ENCODE measurements at regions not wholly inside any gene's neighbourhood (a gene's known extent, or its start where the extent isn't known, plus 50 kb on each side); places are given as distances from the start of the nearest gene placed in this dataset.

GRCh38 chr22:26753125-26753862 is 95.9 kb downstream of the MIAT start:
- WGBS, 2 donors: 92 to 96% methylated on average over 10 of the region's 10 CpGs
- intact Hi-C loops (cut with DNase I): loop anchor here (10.0 kb wide), 1 partner anchor 1252 kb away; no protein-coding TSS in a partner anchor

GRCh38 chr22:26756675-26757293 is 99.4 kb downstream of the MIAT start:
- no peak overlapping the region for H3K27ac ChIP-seq
- peak; percentile 29 to 43 for DNase-seq
- WGBS, 2 donors: 16 to 24% methylated on average over 22 to 39 of the region's 47 CpGs
- no peak overlapping the region for H3K4me3 ChIP-seq (replicated peaks in 1 of 3)
- TF ChIP-seq CTCF (IDR thresholded peaks at IDR 0.05) (peak; percentile 51 to 96 (median 84)), POLR2A (IDR thresholded peaks at IDR 0.05) (no peak)
- no peaks in the 10 kb centered on the region for H3K9me3 ChIP-seq
- H3K4me1 ChIP-seq: peaks cover 0 to under 1% of the 10 kb centered on the region in 2 donors
- H3K36me3 ChIP-seq: no peaks in the 10 kb centered on the region
- H3K27me3 ChIP-seq: no peaks in the 10 kb centered on the region
- intact Hi-C loops (cut with DNase I): loop anchor here (10.0 kb wide), 1 partner anchor 1248 kb away; no protein-coding TSS in a partner anchor

More at GRCh38 chr22:26753125-26753862, 95.9 kb downstream of the MIAT start:
- H3K4me1 ChIP-seq: peaks cover 6 to 9% of the 10 kb centered on the region in 2 donors
- no peak overlapping the region for H3K4me3 ChIP-seq (replicated peaks in 1 of 3)
- H3K36me3 ChIP-seq: no peaks in the 10 kb centered on the region
- DNase-seq: no peak
- no peaks in the 10 kb centered on the region for H3K27me3 ChIP-seq
- TF ChIP-seq CTCF (IDR thresholded peaks at IDR 0.05) (no peak), POLR2A (IDR thresholded peaks at IDR 0.05) (no peak)
- H3K27ac ChIP-seq: no peak overlapping the region
- no peaks in the 10 kb centered on the region for H3K9me3 ChIP-seq

DNA sequence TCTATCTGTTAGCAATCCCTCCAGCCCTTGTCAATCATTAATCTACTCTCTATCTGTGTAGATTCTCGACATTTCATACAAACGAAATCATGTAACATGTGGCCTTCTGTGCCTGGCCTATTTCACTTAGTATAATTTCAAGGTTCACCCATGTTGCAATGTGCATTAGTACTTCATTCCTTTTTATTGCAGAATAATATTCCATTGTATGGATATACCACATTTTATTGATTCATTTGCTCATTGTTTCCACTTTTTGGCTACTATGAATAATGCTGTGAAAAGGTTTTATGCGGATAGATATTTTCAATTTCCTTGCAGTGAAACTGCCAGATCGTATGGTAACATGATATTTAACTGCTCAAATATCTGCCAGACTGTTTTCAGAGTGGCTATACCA is 100.1 kb downstream of the MIAT start:
- no peak overlapping the region for H3K4me3 ChIP-seq (replicated peaks in 1 of 3)
- 97 to 98% methylated on average over 4 of the region's 4 CpGs for WGBS, 2 donors
- intact Hi-C loops (cut with DNase I): loop anchor here (10.0 kb wide), 1 partner anchor 1247 kb away; no protein-coding TSS in a partner anchor

GRCh38 chr22:26762503-26763472 is 105.4 kb downstream of the MIAT start:
- Histone ChIP-seq H3K27me3 (no peaks in the 10 kb centered on the region), H3K9me3 (no peaks in the 10 kb centered on the region), H3K4me3 (replicated peaks in 1 of 3) (no peak overlapping the region), H3K27ac (no peak overlapping the region), H3K36me3 (no peaks in the 10 kb centered on the region), H3K4me1 (no peaks in the 10 kb centered on the region)
- 93 to 96% methylated on average over 17 of the region's 17 CpGs for WGBS, 2 donors
- no peak for TF ChIP-seq POLR2A (IDR thresholded peaks at IDR 0.05)
- no peak for TF ChIP-seq CTCF (IDR thresholded peaks at IDR 0.05)
- DNase-seq: no peak
- intact Hi-C loops (cut with DNase I): no loop called here

More for the DNA sequence above, 100.1 kb downstream of the MIAT start:
- no peak for TF ChIP-seq POLR2A (IDR thresholded peaks at IDR 0.05)
- no peak for TF ChIP-seq CTCF (IDR thresholded peaks at IDR 0.05)
- Histone ChIP-seq H3K27ac (no peak overlapping the region), H3K36me3 (no peaks in the 10 kb centered on the region), H3K9me3 (no peaks in the 10 kb centered on the region), H3K27me3 (no peaks in the 10 kb centered on the region), H3K4me1 (no peaks in the 10 kb centered on the region)
- no peak for DNase-seq
